22Rv1 (cell line): ENCODE measurements at regions not wholly inside any gene's neighbourhood (a gene's known extent, or its start where the extent isn't known, plus 50 kb on each side); places are given as distances from the start of the nearest gene placed in this dataset.
"Not testable (repeated sequence)": the region's sequence is repeated elsewhere in the genome, so short reads cannot be mapped to it uniquely, and the experiment has no call there.

Experiments used
- H3K27ac ChIP-seq: fragments of 450-650 bp; 2 replicates; pipeline ENCODE4 v1.5.1; 2017
- CTCF ChIP-seq: fragments of 450-650 bp; IDR thresholded peaks from 2 replicates; pipeline ENCODE4 v1.5.1; 2017; ENCODE audit warnings: mild to moderate bottlenecking

DNA sequence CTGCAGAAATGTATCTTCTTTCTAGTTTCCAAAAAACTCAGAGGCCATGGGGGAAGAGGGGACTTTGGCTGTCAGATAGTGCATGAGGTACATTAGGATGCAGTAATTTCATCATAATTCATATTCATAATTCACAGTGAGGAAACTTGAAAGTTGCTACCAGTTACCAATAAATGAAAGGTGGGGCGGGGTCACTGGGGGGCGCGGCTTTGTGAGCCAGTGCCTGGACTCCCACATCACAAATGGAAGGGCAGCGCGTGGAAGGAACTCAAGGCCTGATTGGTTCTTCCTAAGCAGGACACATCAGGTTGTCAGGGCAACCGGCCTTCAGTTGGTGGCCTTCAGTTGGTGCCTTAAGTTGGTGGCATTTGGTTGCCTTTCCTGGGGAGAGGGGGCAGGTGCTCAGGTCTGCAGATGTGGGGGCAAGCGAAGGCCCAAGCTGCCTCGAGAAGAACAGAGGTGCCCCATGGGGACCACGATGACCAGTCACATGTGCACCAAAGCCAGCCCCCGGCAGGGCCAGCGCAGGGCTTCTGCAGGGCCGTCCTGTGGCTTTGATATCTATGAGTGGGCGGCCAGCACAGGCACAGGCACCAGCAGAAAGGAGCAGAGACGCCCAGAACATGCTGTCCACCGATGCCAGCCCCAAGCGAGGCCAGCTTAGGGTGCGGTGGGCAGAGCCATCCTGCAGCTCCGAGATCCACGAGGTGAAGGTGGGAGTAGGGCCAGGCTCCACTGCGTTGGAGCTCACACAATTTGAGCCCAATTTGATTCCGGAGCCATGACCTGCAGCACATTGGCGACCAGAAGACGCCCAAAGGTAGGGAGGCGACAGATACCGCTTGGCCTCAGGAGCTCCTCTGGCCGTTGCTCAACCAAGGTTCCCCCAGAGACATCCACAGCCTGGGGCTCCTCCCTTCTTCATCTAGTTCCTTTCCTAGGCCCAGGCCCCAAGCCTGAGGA lies 3248.2 kb upstream of the OR11H1 start:
- H3K27ac ChIP-seq, result not testable (repeated sequence)

DNA sequence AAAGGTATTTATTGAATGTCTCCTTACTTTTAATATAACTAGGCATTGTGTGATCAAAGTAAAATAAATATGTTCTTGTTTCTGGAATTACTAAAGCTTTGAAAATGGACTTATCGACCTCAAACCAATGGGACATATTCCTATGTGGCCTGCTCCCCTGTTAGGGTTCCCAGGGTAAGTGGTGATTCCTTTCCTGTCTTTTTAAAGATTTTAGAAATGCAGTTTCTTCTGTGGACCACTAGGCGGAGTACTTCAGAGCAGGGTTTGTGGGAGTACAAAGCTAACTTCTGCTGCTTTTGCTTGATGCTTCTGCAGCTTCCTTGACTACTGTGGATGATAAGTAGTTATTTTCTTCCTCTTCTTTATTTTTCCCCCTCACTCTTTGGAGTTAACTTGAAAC lies 3243.3 kb upstream of the OR11H1 start:
- peak; percentile 58 for TF ChIP-seq CTCF
- H3K27ac ChIP-seq, result not testable (repeated sequence)

DNA sequence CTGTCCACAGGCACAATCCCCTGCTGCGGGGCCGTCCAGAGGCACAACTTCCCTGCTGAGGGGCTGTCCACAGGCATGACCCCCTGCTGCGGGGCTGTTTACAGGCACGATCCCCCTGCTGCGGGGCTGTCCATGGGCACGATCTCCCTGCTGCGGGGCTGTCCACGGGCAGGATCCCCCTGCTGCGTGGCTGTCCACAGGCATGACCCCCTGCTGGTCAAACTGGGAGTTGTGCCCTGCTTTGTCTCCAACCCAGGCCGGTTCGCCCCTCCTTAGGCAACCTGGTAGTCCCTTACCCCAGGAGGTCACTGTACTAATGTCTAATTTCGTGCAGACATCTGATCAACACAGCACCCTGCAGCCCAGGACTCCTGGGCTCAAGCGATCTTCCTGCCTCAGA lies 3230.6 kb upstream of the OR11H1 start:
- H3K27ac ChIP-seq, result not testable (repeated sequence)
